C4-2B (cell line): ENCODE measurements at regions not wholly inside any gene's neighbourhood (a gene's known extent, or its start where the extent isn't known, plus 50 kb on each side); places are given as distances from the start of the nearest gene placed in this dataset.

ENCODE experiments used
- CTCF ChIP-seq: fragments of 450-650 bp; conservative IDR thresholded peaks from 2 replicates; pipeline ENCODE4 v1.5.1; 2017; ENCODE audit warnings: mild to moderate bottlenecking
- ZFX ChIP-seq: fragments of 450-650 bp; IDR thresholded peaks from 2 replicates; pipeline ENCODE4 v1.6.1; 2017

GRCh38 chr11:104286129-104286528 lies 122.2 kb upstream of the PDGFD start:
- no peak for TF ChIP-seq CTCF
- no peak for TF ChIP-seq ZFX
